HCT116 (cell line): ENCODE measurements at regions not wholly inside any gene's neighbourhood (a gene's known extent, or its start where the extent isn't known, plus 50 kb on each side); places are given as distances from the start of the nearest gene placed in this dataset.
A peak's percentile ranks its signal among the peaks of the same experiment; 100 is the strongest.

Source experiments
- ATAC-seq: fragments of 200-7000 bp; cut with Tn5 transposase; 2 replicates; pipeline ENCODE4 v1.9.1; 2020; ENCODE audit warnings: mild to moderate bottlenecking, moderate library complexity
- BruUV-seq: library from RNA; stranded (reverse); fragments of 400-500 nt; replicated peaks from 2 replicates; lab custom pipeline; 2021; lab: Mats Ljungman, UMichigan
- CTCF ChIA-PET: fragments of 300-600 bp; sonication (Branson Sonifier 250); formaldehyde crosslinking; loops from one replicate; lab custom pipeline; 2021; ENCODE audit warnings: antibody characterized with exemption; lab: Charles Lee
- POLR2A ChIA-PET: fragments of 300-600, 350-600 bp; sonication (Branson Sonifier 250); formaldehyde crosslinking; loops from one replicate; lab custom pipeline; 2021; ENCODE audit warnings: antibody characterized with exemption; lab: Charles Lee
- RAD21 ChIA-PET, 2 experiments: fragments of 300-600 bp; sonication (Branson Sonifier 250); formaldehyde crosslinking; loops; one replicate each; lab custom pipeline; 2023; ENCODE audit warnings: low total read pairs in 2 of 2; ENCODE audit not compliant: uncharacterized antibody in 2 of 2, unreplicated experiment in 2 of 2, low non-redundant PET in 1 of 2; lab: Charles Lee
- DNase-seq: peaks from one replicate; pipeline ENCODE4 v3.0.0-alpha.2; 2010; ENCODE audit warnings: low read depth, low spot score
- H2AFZ ChIP-seq: fragments of 200-600 bp; shearing (Covaris generic), sonication (generic); 2 replicates; pipeline ENCODE4 v1.6.1; 2017; ENCODE audit warnings: low read depth, mixed run types, mixed read lengths, antibody characterized with exemption, low read length; ENCODE audit not compliant: poor library complexity, severe bottlenecking
- H3K27ac ChIP-seq: 2 replicates; pipeline ENCODE4 v1.5.1; 2012; ENCODE audit warnings: low read depth, low read length
- H3K27me3 ChIP-seq: fragments of 200-600 bp; sonication (generic); 2 replicates; pipeline ENCODE4 v1.6.1; 2016; ENCODE audit warnings: mixed run types, low read length, mixed read lengths; ENCODE audit not compliant: insufficient read depth
- H3K36me3 ChIP-seq, 2 experiments: fragments of 200-500 bp in 1 of 2; fragments of 200-600 bp in 1 of 2; sonication (Bioruptor generic) in 1 of 2; sonication (generic) in 1 of 2; 2 replicates each; pipeline versions ENCODE4 v1.5.1 to v1.6.1; 2014 to 2016; ENCODE audit warnings: low read length in 2 of 2, inconsistent platforms in 1 of 2, mixed read lengths in 1 of 2, mixed run types in 1 of 2; ENCODE audit not compliant: insufficient read depth in 2 of 2, control insufficient read depth in 1 of 2
- H3K4me1 ChIP-seq, 2 experiments: fragments of 200-600 bp in 1 of 2; sonication (generic) in 1 of 2; 2 replicates each; pipeline versions ENCODE4 v1.5.1 to v1.6.1; 2012 to 2017; ENCODE audit warnings: low read length in 2 of 2, inconsistent platforms in 1 of 2, mild to moderate bottlenecking in 1 of 2, mixed read lengths in 1 of 2, mixed run types in 1 of 2, moderate library complexity in 1 of 2; ENCODE audit not compliant: insufficient read depth in 2 of 2, control insufficient read depth in 1 of 2
- H3K4me2 ChIP-seq: fragments of 200-600 bp; sonication (generic); 2 replicates; pipeline ENCODE4 v1.6.1; 2017; ENCODE audit warnings: mixed run types, low read length, mixed read lengths
- H3K4me3 ChIP-seq, 2 experiments: fragments of 200-600 bp in 1 of 2; sonication (generic) in 1 of 2; replicated peaks in 1 of 2; 2 replicates each; pipeline ENCODE4 v1.5.1; 2011 to 2016; ENCODE audit warnings: low read length in 2 of 2, control low read depth in 1 of 2, low read depth in 1 of 2, mild to moderate bottlenecking in 1 of 2, mixed read lengths in 1 of 2, mixed run types in 1 of 2
- H3K79me2 ChIP-seq: fragments of 200-600 bp; sonication (generic); 2 replicates; pipeline ENCODE4 v1.6.1; 2017; ENCODE audit warnings: mild to moderate bottlenecking, mixed run types, low read length, moderate library complexity, mixed read lengths; ENCODE audit not compliant: insufficient read depth
- H3K9ac ChIP-seq: fragments of 200-600 bp; sonication (generic); 2 replicates; pipeline ENCODE4 v1.6.1; 2016; ENCODE audit warnings: low read length, mixed read lengths
- H3K9me2 ChIP-seq: fragments of 200-600 bp; sonication (generic), shearing (Covaris generic); 2 replicates; pipeline ENCODE4 v1.6.1; 2017; ENCODE audit warnings: mixed run types, mild to moderate bottlenecking, moderate library complexity; ENCODE audit not compliant: insufficient read depth
- H3K9me3 ChIP-seq, 2 experiments: fragments of 200-500 bp in 1 of 2; fragments of 200-600 bp in 1 of 2; sonication (Bioruptor generic) in 1 of 2; sonication (generic) in 1 of 2; 2 replicates each; pipeline ENCODE4 v1.6.1; 2014 to 2017; ENCODE audit warnings: low read length in 2 of 2, mixed read lengths in 2 of 2, inconsistent platforms in 1 of 2, low read depth in 1 of 2, mild to moderate bottlenecking in 1 of 2, mixed run types in 1 of 2, moderate library complexity in 1 of 2; ENCODE audit not compliant: control insufficient read depth in 1 of 2, insufficient read depth in 1 of 2
- H4K20me1 ChIP-seq: fragments of 200-600 bp; sonication (generic), shearing (Covaris generic); 2 replicates; pipeline ENCODE4 v1.6.1; 2017; ENCODE audit warnings: mixed run types, mild to moderate bottlenecking, moderate library complexity; ENCODE audit not compliant: insufficient read depth
- ATF3 ChIP-seq: IDR thresholded peaks from 2 replicates; pipeline ENCODE4 v1.6.1; 2012
- CEBPB ChIP-seq: IDR thresholded peaks from 2 replicates; pipeline ENCODE4 v1.6.1; 2012; ENCODE audit warnings: low read depth
- CTCF ChIP-seq, 3 experiments: fragments of 200-600 bp in 1 of 3; sonication (generic) in 1 of 3; IDR thresholded peaks in 2 of 3; conservative IDR thresholded peaks in 1 of 3; 2 replicates each; pipeline ENCODE4 v1.5.1; 2012 to 2017; ENCODE audit warnings: low read depth in 2 of 3, low read length in 2 of 3, antibody characterized with exemption in 1 of 3, borderline replicate concordance in 1 of 3, control low read depth in 1 of 3, mild to moderate bottlenecking in 1 of 3, mixed read lengths in 1 of 3, mixed run types in 1 of 3, moderate library complexity in 1 of 3; ENCODE audit not compliant: insufficient read depth in 1 of 3
- ELF1 ChIP-seq: IDR thresholded peaks from 2 replicates; pipeline ENCODE4 v1.6.1; 2012; ENCODE audit warnings: low read depth, borderline replicate concordance
- FOSL1 ChIP-seq: IDR thresholded peaks from 2 replicates; pipeline ENCODE4 v1.6.1; 2012; ENCODE audit warnings: low read depth
- POLR2AphosphoS5 ChIP-seq: IDR thresholded peaks from 2 replicates; pipeline ENCODE4 v1.6.1; 2011; ENCODE audit warnings: mild to moderate bottlenecking, low read depth, low read length, moderate library complexity
- RAD21 ChIP-seq: IDR thresholded peaks from 2 replicates; pipeline ENCODE4 v1.6.1; 2012; ENCODE audit warnings: low read depth, mild to moderate bottlenecking
- SRF ChIP-seq: IDR thresholded peaks from 2 replicates; pipeline ENCODE4 v1.6.1; 2012; ENCODE audit warnings: low read depth
- intact Hi-C: fragments of 100-400 bp; cut with micrococcal nuclease; formaldehyde crosslinking; loops from 2 replicates; pipeline ENCODE4 v1.10.0; 2022

DNA sequence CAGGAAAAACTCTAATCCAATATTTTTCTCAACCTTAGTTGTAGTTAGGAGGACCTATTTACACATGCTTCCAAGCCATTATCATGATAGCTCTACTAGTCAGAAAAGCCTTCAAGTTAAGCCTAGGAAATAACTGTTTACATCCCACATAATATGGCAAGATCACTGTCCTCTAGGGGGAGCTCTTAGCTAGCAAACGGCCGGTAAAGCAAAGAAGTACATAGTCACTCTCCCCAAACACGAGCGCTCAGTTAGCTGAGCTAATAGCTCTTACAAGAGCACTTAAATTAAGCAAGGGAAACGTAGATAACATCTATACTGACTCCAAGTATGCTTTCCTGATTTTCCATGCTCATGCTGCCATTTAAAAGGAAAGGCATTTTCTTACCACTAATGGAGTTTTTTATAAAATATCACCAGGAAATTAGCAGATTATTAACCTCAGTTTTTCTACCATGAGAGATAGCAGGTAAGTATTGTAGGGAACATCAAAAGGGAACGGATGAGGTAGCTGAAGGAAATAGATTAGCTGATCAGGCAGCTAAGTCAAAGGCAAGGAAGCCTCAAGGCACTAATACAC is 100.6 kb upstream of the PABPC3 start:
- TF ChIP-seq SRF (no peak), CTCF (IDR thresholded peaks at IDR 0.05 in 2 of 3, conservative IDR thresholded peaks at IDR 0.05 in 1 of 3; ENCODE audit: borderline replicate concordance in 1 of 3, insufficient read depth in 1 of 3, low read depth in 2 of 3, low read length in 2 of 3) (peak; percentile 49 to 86 (median 82); a peak in 5 of 6 replicates), RAD21 (peak; percentile 62), ELF1 (no peak), POLR2AphosphoS5 (no peak), CEBPB (no peak), ATF3 (no peak), FOSL1 (no peak)
- H3K79me2 ChIP-seq: no peaks in the 10 kb centered on the region
- peak overlapping the region; percentile 81 for H2AFZ ChIP-seq
- no peaks in the 10 kb centered on the region for H3K9me2 ChIP-seq
- no peak overlapping the region for H3K4me3 ChIP-seq
- ChIA-PET RAD21 (interaction anchor here (0.5 to 1.3 kb wide), 3 partner anchors 42 to 380 kb away, joined by 3 to 4 read pairs (median 3); no protein-coding TSS in a partner anchor), POLR2A (interaction anchor here (0.6 kb wide), 1 partner anchor 10 kb away, joined by 3 read pairs; no protein-coding TSS in a partner anchor), CTCF (interaction anchor here (0.7 to 2.8 kb wide), 26 partner anchors 9 to 426 kb away, joined by 3 to 28 read pairs (median 4); partner anchors contain the start of gene ATP12A)
- BruUV-seq: no TSS peak
- no peaks in the 10 kb centered on the region for H3K36me3 ChIP-seq
- DNase-seq: peak; percentile 77
- no peaks in the 10 kb centered on the region for H3K27me3 ChIP-seq
- no peaks in the 10 kb centered on the region; a peak in 1 of 4 replicates for H3K4me1 ChIP-seq
- H3K27ac ChIP-seq: no peak overlapping the region
- H3K9me3 ChIP-seq: no peaks in the 10 kb centered on the region
- no peaks in the 10 kb centered on the region for H4K20me1 ChIP-seq
- intact Hi-C loops: no loop called here
- peak; percentile 98 for ATAC-seq
- peak overlapping the region; percentile 53 for H3K4me2 ChIP-seq
- no peak overlapping the region for H3K9ac ChIP-seq
